ENCODE measurements at regions not wholly inside any gene's neighbourhood (a gene's known extent, or its start where the extent isn't known, plus 50 kb on each side); places are given as distances from the start of the nearest gene placed in this dataset.

- no peak overlapping the region for H3K9ac ChIP-seq (ENCODE audit: low read length)
- H4K20me1 ChIP-seq (ENCODE audit: low read depth, low read length), result no peaks in the 10 kb centered on the region
- no peaks in the 10 kb centered on the region for H3K9me2 ChIP-seq (replicated peaks; ENCODE audit: insufficient read depth, low read length)
- TF ChIP-seq EZH2phosphoT487 (conservative IDR thresholded peaks at IDR 0.05; ENCODE audit: low read length), result no peak
- TF ChIP-seq, protein P1, sequence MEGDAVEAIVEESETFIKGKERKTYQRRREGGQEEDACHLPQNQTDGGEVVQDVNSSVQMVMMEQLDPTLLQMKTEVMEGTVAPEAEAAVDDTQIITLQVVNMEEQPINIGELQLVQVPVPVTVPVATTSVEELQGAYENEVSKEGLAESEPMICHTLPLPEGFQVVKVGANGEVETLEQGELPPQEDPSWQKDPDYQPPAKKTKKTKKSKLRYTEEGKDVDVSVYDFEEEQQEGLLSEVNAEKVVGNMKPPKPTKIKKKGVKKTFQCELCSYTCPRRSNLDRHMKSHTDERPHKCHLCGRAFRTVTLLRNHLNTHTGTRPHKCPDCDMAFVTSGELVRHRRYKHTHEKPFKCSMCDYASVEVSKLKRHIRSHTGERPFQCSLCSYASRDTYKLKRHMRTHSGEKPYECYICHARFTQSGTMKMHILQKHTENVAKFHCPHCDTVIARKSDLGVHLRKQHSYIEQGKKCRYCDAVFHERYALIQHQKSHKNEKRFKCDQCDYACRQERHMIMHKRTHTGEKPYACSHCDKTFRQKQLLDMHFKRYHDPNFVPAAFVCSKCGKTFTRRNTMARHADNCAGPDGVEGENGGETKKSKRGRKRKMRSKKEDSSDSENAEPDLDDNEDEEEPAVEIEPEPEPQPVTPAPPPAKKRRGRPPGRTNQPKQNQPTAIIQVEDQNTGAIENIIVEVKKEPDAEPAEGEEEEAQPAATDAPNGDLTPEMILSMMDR (IDR thresholded peaks at IDR 0.05; ENCODE audit: insufficient read depth, low read length, poor library complexity, severe bottlenecking), result no peak
- no peaks in the 10 kb centered on the region for H3F3A ChIP-seq (ENCODE audit: insufficient read depth)
- no peaks in the 10 kb centered on the region for H3K9me3 ChIP-seq (ENCODE audit: insufficient read depth, low read length)
- H3K4me3 ChIP-seq (ENCODE audit: insufficient read depth, low read length, poor library complexity, severe bottlenecking), result no peak overlapping the region
- H3K36me3 ChIP-seq (ENCODE audit: low read length), result no peaks in the 10 kb centered on the region
- H2AFZ ChIP-seq (ENCODE audit: low read depth, low read length, severe bottlenecking), result no peak overlapping the region
- H3K4me2 ChIP-seq (ENCODE audit: low read depth, low read length, poor library complexity, severe bottlenecking), result no peak overlapping the region
- no peaks in the 10 kb centered on the region for H3K27me3 ChIP-seq (ENCODE audit: low read length)
- no peaks in the 10 kb centered on the region for H3K79me2 ChIP-seq (ENCODE audit: insufficient read depth, low read length)
- no peak overlapping the region for H3K27ac ChIP-seq (ENCODE audit: low read depth, low read length)
Measured at GRCh38 chr18:38397094-38397493, 831.5 kb upstream of the CELF4 start.

DNA sequence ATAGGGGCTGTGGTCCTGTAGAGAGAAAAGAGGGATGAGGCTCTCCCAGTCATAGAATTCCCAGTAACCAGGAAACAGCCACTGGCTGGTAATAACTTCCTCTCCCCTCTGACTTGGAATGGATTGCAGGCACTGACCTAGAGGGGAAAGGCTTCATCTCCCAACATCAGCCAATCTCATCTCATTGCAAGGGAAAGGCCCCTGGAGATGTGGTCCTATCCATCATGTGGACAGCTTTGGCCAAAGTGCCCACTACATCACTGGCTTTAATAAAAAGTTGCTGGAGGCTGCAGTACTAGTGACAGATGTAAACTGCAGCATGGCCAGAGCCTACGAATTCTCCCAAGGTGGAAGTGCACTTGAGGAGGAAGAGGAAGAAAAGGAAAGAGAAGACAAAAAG is 820.5 kb upstream of the CELF4 start:
- peaks cover 6% of the 10 kb centered on the region; the same call in 1 of the 2 replicates for H3K9me3 ChIP-seq (ENCODE audit: insufficient read depth, low read length)
- H3K9me2 ChIP-seq (replicated peaks; ENCODE audit: insufficient read depth, low read length), result no peaks in the 10 kb centered on the region
- no peak overlapping the region for H2AFZ ChIP-seq (ENCODE audit: low read depth, low read length, severe bottlenecking)
- no peak overlapping the region for H3K4me3 ChIP-seq (ENCODE audit: insufficient read depth, low read length, poor library complexity, severe bottlenecking)
- no peaks in the 10 kb centered on the region for H3K79me2 ChIP-seq (ENCODE audit: insufficient read depth, low read length)
- H3K27ac ChIP-seq (ENCODE audit: low read depth, low read length), result no peak overlapping the region
- no peaks in the 10 kb centered on the region for H4K20me1 ChIP-seq (ENCODE audit: low read depth, low read length)
- no peak overlapping the region for H3K9ac ChIP-seq (ENCODE audit: low read length)
- no peaks in the 10 kb centered on the region for H3F3A ChIP-seq (ENCODE audit: insufficient read depth)
- no peaks in the 10 kb centered on the region for H3K36me3 ChIP-seq (ENCODE audit: low read length)
- TF ChIP-seq EZH2phosphoT487 (conservative IDR thresholded peaks at IDR 0.05; ENCODE audit: low read length), result no peak
- TF ChIP-seq, protein P1 (IDR thresholded peaks at IDR 0.05; ENCODE audit: insufficient read depth, low read length, poor library complexity, severe bottlenecking), result no peak
- no peak overlapping the region for H3K4me2 ChIP-seq (ENCODE audit: low read depth, low read length, poor library complexity, severe bottlenecking)
- no peaks in the 10 kb centered on the region for H3K27me3 ChIP-seq (ENCODE audit: low read length)

DNA sequence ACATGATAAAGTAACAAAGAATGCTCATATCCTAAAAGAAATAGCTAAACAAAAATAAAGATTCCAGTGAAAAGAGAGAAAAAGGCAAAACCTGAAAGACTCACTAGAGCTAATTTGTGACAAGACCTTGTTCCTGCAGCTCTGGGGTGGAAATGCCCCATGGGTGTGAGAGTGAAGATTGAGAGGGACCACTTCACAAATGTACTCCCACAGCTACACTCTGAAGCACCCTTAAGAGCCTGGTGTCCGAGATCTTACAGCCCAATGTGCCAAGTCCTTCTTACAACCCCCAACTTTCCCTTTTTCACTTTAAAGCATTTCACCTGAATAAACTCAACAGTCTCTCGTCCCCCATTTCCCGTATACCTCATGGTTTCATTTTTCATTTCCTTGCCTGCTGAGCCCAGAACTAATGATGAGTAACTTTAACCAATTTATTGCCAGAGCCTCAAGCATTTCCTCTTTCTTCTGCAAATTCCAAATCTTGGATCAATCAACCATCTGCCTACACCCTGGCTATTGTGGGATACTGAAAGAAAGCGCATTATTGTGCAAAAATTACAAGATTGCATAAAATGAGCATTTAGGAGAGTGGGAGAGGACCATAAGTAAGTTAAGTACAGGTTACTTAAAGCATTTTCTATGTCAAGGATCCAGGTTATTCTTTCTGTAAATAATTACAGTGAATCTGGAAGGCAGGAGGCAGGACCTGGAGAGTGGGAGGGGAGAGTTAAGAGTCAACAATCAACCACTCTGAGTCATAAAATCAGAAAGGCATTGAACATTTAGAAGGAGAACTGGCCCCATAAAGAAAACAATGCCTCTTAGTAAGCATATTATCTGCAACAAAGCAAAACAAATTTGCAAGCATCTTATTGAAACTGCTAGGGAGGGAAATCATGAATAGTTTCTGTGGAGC is 804.4 kb upstream of the CELF4 start:
- H3K4me2 ChIP-seq (ENCODE audit: low read depth, low read length, poor library complexity, severe bottlenecking), result no peak overlapping the region
- no peak overlapping the region for H3K27ac ChIP-seq (ENCODE audit: low read depth, low read length)
- H3K9me2 ChIP-seq (replicated peaks; ENCODE audit: insufficient read depth, low read length), result no peaks in the 10 kb centered on the region
- H3F3A ChIP-seq (ENCODE audit: insufficient read depth), result no peaks in the 10 kb centered on the region
- H3K27me3 ChIP-seq (ENCODE audit: low read length), result no peaks in the 10 kb centered on the region
- no peaks in the 10 kb centered on the region for H3K36me3 ChIP-seq (ENCODE audit: low read length)
- no peak overlapping the region for H3K4me3 ChIP-seq (ENCODE audit: insufficient read depth, low read length, poor library complexity, severe bottlenecking)
- no peak overlapping the region for H2AFZ ChIP-seq (ENCODE audit: low read depth, low read length, severe bottlenecking)
- no peaks in the 10 kb centered on the region for H3K79me2 ChIP-seq (ENCODE audit: insufficient read depth, low read length)
- H3K9ac ChIP-seq (ENCODE audit: low read length), result no peak overlapping the region
- H3K9me3 ChIP-seq (ENCODE audit: insufficient read depth, low read length), result no peaks in the 10 kb centered on the region
- H4K20me1 ChIP-seq (ENCODE audit: low read depth, low read length), result no peaks in the 10 kb centered on the region
- TF ChIP-seq, protein P1 (IDR thresholded peaks at IDR 0.05; ENCODE audit: insufficient read depth, low read length, poor library complexity, severe bottlenecking), result no peak
- TF ChIP-seq EZH2phosphoT487 (conservative IDR thresholded peaks at IDR 0.05; ENCODE audit: low read length), result no peak

All from SU-DHL-6 (cell line).